Testis (tissue), 2 donors: ENCODE measurements at regions not wholly inside any gene's neighbourhood (a gene's known extent, or its start where the extent isn't known, plus 50 kb on each side); places are given as distances from the start of the nearest gene placed in this dataset.
A peak's percentile ranks its signal among the peaks of the same experiment; 100 is the strongest.

ENCODE experiments used
- DNase-seq: peaks from one replicate; pipeline ENCODE4 v3.0.0-alpha.2; 2019
- H3K27ac ChIP-seq, 2 donors: fragments of 200-600 bp; sonication (generic); one replicate each; pipeline ENCODE4 v1.5.1; 2019
- H3K27me3 ChIP-seq: fragments of 200-600 bp; sonication (generic); one replicate; pipeline ENCODE4 v1.5.1; 2019
- H3K36me3 ChIP-seq: fragments of 200-600 bp; sonication (generic); one replicate; pipeline ENCODE4 v1.5.1; 2017; ENCODE audit warnings: low read depth; ENCODE audit errors: missing control alignments
- H3K4me1 ChIP-seq: fragments of 200-600 bp; sonication (generic); one replicate; pipeline ENCODE4 v1.5.1; 2019
- H3K4me3 ChIP-seq, 2 donors: fragments of 200-600 bp; sonication (generic); one replicate each; pipeline ENCODE4 v1.5.1; 2017 to 2019
- H3K9me3 ChIP-seq: fragments of 200-600 bp; sonication (generic); one replicate; pipeline ENCODE4 v1.5.1; 2017
- CTCF ChIP-seq, 3 experiments: fragments of 450-650 bp in 2 of 3; fragments of 200-600 bp in 1 of 3; sonication (generic) in 1 of 3; IDR thresholded peaks; one replicate each; pipeline ENCODE4 v1.5.1; 2016 to 2019; ENCODE audit warnings: antibody characterized with exemption in 3 of 3, mild to moderate bottlenecking in 2 of 3, moderate library complexity in 1 of 3
- POLR2A ChIP-seq: fragments of 450-650 bp; IDR thresholded peaks from one replicate; pipeline ENCODE4 v1.6.1; 2017; ENCODE audit warnings: antibody characterized with exemption, mild to moderate bottlenecking, moderate library complexity
- WGBS, 2 donors: methylation state at CpG; one replicate each; pipeline ENCODE4 v1.1.5; 2018; 5-methylcytosine and 5-hydroxymethylcytosine counted together
- intact Hi-C: fragments of 100-400 bp; cut with DNase I; formaldehyde crosslinking; loops from one replicate; pipeline ENCODE4 v1.15.1; 2023; ENCODE audit warnings: low total_unique reads

DNA sequence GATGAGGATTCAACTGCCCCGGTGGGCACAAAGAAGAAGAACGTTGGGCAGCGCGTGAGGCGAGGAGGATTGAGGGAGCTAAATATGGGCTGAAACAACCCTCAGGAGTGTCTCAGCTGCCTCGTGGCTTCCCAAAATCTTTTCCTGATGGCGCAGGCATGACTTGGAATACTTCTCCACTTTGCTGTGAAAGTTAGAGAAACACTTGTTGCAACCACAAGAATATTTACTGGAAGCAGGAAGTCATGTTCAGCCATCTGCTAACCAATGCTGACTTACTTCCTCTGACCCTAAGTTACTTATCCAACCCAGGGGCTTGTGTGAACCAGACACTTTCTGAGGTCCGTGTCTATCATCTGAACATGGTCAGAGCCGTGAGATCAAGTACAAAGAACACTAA lies 148.8 kb downstream of the ARL4C start:
- intact Hi-C loops = no loop called here
- no peak overlapping the region for H3K27ac ChIP-seq
- DNase-seq = peak; percentile 25
- no peaks in the 10 kb centered on the region for H3K27me3 ChIP-seq
- no peaks in the 10 kb centered on the region for H3K36me3 ChIP-seq
- 78 to 94% methylated on average over 9 of the region's 9 CpGs for WGBS, 2 donors
- H3K9me3 ChIP-seq = no peaks in the 10 kb centered on the region
- H3K4me1 ChIP-seq = no peaks in the 10 kb centered on the region
- TF ChIP-seq CTCF (IDR thresholded peaks at IDR 0.05) = no peak
- no peak for TF ChIP-seq POLR2A
- H3K4me3 ChIP-seq = no peak overlapping the region

DNA sequence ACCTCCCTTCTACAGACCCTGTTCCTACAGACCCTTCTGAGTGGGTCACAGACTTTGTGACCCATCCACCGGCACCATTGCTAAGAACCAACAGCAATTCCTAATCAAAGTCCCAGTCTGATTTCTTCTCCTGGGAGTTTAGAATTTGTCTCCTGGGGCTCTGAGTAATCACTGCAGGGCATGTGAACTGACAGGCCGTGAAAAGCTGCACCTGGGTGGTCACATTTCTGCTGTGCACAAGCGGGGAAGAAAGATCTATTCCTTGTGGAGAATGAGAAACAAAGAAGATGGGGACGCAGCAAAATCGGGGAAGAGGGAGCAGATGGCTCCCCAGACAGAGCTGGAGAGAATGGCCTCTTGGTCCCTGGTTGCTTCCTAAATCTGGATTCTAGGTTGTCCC lies 151.0 kb downstream of the ARL4C start:
- DNase-seq = no peak
- intact Hi-C loops = no loop called here
- WGBS, 2 donors = 85 to 93% methylated on average over 5 of the region's 5 CpGs
- no peak overlapping the region for H3K4me3 ChIP-seq
- H3K27ac ChIP-seq = no peak overlapping the region
- no peaks in the 10 kb centered on the region for H3K4me1 ChIP-seq
- H3K9me3 ChIP-seq = no peaks in the 10 kb centered on the region
- H3K36me3 ChIP-seq = no peaks in the 10 kb centered on the region
- no peak for TF ChIP-seq POLR2A
- H3K27me3 ChIP-seq = no peaks in the 10 kb centered on the region

- no peak overlapping the region for H3K4me3 ChIP-seq
- no peaks in the 10 kb centered on the region for H3K27me3 ChIP-seq
- H3K36me3 ChIP-seq = no peaks in the 10 kb centered on the region
- intact Hi-C loops = no loop called here
- H3K9me3 ChIP-seq = no peaks in the 10 kb centered on the region
- WGBS, 2 donors = 93 to 96% methylated on average over 1 to 2 of the region's 2 CpGs
- H3K27ac ChIP-seq = no peak overlapping the region
- TF ChIP-seq POLR2A (no peak), CTCF (IDR thresholded peaks at IDR 0.05) (no peak)
- DNase-seq = no peak
- H3K4me1 ChIP-seq = no peaks in the 10 kb centered on the region
Measured at GRCh38 chr2:234344012-234344411, 152.9 kb downstream of the ARL4C start.

DNA sequence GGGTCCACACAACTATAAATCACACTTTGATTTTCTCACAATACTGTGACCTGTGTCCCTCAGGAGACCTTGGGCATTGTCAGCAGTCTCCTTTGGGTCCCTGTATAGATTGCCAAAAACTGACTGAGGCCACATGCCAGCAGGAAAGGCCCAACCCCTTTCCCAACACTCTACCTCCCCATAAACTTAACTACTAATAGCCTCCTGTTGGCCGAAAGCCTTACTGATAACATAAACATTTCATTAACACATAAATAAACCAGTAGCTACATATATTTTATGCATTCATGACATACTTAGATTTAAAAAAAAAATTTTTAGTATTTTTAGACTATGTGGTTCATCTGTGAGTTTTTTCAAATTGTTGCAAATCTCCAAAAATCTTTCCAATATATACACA lies 153.5 kb downstream of the ARL4C start:
- TF ChIP-seq POLR2A (no peak), CTCF (IDR thresholded peaks at IDR 0.05) (no peak)
- H3K4me3 ChIP-seq = no peak overlapping the region
- WGBS, 2 donors = 83 to 92% methylated on average over 1 of the region's 1 CpG
- H3K27me3 ChIP-seq = no peaks in the 10 kb centered on the region
- no peaks in the 10 kb centered on the region for H3K9me3 ChIP-seq
- intact Hi-C loops = no loop called here
- no peaks in the 10 kb centered on the region for H3K36me3 ChIP-seq
- no peak for DNase-seq
- H3K27ac ChIP-seq = no peak overlapping the region
- H3K4me1 ChIP-seq = no peaks in the 10 kb centered on the region

DNA sequence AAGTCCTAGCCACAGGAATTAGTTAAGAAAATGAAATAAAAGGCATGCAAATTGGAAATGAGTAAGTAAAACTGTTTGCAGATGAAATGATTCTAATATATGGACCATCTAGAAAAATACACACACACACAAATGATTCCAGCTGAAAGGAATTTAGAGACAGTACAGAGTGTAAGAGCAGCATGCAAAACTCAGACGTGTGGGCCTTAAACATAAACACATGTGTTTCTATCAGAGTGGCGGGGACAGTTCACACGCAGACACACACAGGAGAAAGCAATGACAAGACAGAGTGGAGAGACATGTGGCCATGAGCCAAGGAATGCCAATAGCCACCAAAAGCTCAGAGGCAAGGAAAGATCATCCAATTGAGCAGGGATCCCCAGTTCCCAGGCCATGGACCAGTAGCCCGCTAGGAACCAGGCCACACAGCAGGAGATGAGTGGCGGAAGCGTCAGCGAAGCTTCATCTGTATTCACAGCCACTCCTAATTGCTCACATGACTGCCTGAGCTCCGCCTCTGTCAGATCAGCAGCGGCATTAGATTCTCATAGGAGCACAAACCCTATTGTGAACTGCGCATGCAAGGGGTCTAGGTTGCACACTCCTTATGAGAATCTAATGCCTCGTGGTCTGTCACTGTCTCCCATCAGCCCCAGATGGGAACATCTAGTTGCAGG lies 155.4 kb downstream of the ARL4C start:
- WGBS, 2 donors = 91 to 92% methylated on average over 11 of the region's 11 CpGs
- TF ChIP-seq CTCF (IDR thresholded peaks at IDR 0.05) = no peak
- TF ChIP-seq POLR2A = no peak

More for the DNA sequence above, 155.4 kb downstream of the ARL4C start:
- intact Hi-C loops = no loop called here
- Histone ChIP-seq H3K36me3 (no peaks in the 10 kb centered on the region), H3K27me3 (no peaks in the 10 kb centered on the region), H3K4me1 (no peaks in the 10 kb centered on the region), H3K27ac (no peak overlapping the region), H3K9me3 (no peaks in the 10 kb centered on the region), H3K4me3 (no peak overlapping the region)
- no peak for DNase-seq
